ENCODE measurements at regions not wholly inside any gene's neighbourhood (a gene's known extent, or its start where the extent isn't known, plus 50 kb on each side); places are given as distances from the start of the nearest gene placed in this dataset.

DNA sequence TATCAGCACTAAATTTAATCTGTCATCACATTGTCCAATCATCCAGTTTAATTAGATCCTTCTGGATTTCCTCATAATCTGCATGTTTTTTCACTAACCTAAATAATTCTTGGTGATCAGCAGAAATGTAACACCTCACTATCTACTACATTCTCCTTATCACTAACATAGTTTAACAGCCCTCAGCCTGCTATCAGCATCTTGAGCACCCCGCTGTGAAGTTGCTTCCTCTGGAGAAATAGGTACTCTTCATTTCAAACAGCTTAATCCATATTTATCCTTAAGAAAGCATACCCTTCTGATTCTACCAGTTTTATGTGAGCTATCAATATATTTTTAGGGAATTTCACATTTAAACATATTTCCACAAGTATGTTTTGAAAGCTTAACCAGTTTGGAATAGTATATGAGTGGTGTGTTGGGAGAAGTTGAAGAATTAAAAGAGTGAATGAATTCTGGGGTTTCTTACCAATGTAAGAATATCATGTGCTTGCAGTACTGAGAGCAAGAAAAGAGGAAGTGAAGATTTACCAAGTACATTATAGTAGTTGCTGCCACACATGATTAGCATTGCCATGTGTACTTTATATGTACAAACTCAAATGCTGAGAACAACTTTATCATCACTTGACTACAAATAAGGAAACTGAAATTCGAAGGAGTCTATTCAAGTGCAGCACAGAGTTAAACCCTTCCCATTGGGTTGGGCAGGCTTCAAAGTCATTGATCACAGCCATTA, 771.1 kb upstream of the ADGRL4 start:
- Mint-ChIP-seq H3K4me3 (no peak overlapping the region), H3K36me3 (ENCODE audit: low read depth) (peaks cover 3% of the 10 kb centered on the region), H3K27ac (ENCODE audit: unreplicated experiment) (no peak overlapping the region), H3K27me3 (ENCODE audit: low read depth) (no peaks in the 10 kb centered on the region), H3K9me3 (peaks cover 4% of the 10 kb centered on the region), H3K4me1 (peaks cover 4% of the 10 kb centered on the region)
- DNase-seq (ENCODE audit: low read depth, low spot score) = no peak
- TF ChIP-seq, protein P1, sequence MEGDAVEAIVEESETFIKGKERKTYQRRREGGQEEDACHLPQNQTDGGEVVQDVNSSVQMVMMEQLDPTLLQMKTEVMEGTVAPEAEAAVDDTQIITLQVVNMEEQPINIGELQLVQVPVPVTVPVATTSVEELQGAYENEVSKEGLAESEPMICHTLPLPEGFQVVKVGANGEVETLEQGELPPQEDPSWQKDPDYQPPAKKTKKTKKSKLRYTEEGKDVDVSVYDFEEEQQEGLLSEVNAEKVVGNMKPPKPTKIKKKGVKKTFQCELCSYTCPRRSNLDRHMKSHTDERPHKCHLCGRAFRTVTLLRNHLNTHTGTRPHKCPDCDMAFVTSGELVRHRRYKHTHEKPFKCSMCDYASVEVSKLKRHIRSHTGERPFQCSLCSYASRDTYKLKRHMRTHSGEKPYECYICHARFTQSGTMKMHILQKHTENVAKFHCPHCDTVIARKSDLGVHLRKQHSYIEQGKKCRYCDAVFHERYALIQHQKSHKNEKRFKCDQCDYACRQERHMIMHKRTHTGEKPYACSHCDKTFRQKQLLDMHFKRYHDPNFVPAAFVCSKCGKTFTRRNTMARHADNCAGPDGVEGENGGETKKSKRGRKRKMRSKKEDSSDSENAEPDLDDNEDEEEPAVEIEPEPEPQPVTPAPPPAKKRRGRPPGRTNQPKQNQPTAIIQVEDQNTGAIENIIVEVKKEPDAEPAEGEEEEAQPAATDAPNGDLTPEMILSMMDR (conservative IDR thresholded peaks at IDR 0.05) = no peak

GRCh38 chr1:79775402-79775801, 768.9 kb upstream of the ADGRL4 start:
- no peak for DNase-seq (ENCODE audit: low read depth, low spot score)
- no peak overlapping the region for H3K27ac Mint-ChIP-seq (ENCODE audit: unreplicated experiment)
- TF ChIP-seq, protein P1 (conservative IDR thresholded peaks at IDR 0.05) = no peak
- peaks cover 4% of the 10 kb centered on the region for H3K4me1 Mint-ChIP-seq
- H3K4me3 Mint-ChIP-seq = no peak overlapping the region
- peaks cover 3% of the 10 kb centered on the region for H3K36me3 Mint-ChIP-seq (ENCODE audit: low read depth)
- peaks cover 4% of the 10 kb centered on the region for H3K9me3 Mint-ChIP-seq
- H3K27me3 Mint-ChIP-seq (ENCODE audit: low read depth) = no peaks in the 10 kb centered on the region

GRCh38 chr1:79773385-79773784, 766.9 kb upstream of the ADGRL4 start:
- no peak for DNase-seq (ENCODE audit: low read depth, low spot score)
- Mint-ChIP-seq H3K27ac (ENCODE audit: unreplicated experiment) (no peak overlapping the region), H3K27me3 (ENCODE audit: low read depth) (no peaks in the 10 kb centered on the region), H3K4me1 (no peaks in the 10 kb centered on the region), H3K4me3 (no peak overlapping the region), H3K36me3 (ENCODE audit: low read depth) (peaks cover 6% of the 10 kb centered on the region), H3K9me3 (peaks cover 6% of the 10 kb centered on the region)
- TF ChIP-seq, protein P1 (conservative IDR thresholded peaks at IDR 0.05) = no peak

DNA sequence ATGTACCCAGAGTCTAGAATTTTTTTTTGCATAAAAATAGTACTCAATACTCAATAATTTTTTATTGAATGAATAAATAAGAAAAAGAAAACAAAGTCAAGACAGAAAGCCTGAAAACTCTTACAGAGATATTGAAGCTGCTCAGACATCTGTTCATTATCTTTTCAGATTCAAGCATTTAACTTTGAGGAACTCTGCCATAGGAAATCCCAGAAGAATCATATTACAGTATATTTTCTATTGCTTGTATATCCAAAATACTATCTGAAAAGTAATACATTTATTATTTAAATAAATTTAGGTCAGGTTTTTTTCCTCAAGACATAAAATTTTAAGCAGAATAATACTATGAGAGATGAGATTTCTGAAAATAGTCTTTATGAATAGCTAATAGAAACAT, 755.9 kb upstream of the ADGRL4 start:
- H3K4me3 Mint-ChIP-seq = no peak overlapping the region

DNA sequence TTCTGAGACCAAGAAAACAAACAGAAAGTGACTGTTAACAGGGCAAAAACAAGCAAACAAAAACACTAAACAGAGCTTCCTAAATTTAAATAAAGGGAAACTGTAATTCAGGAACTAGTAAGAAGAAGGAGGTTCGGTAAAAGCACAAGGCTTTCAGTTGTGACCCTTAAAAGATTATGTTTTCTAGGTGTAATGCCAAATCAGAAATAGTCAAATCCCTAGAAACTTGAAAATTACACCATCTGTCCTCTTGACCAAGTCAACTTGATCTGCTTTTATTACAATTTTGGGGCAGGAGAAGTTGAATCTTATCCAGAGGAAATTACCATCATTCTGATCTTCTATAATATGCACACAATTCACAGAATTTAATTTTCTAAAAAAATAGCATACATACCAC, 754.0 kb upstream of the ADGRL4 start:
- H3K4me1 Mint-ChIP-seq = no peaks in the 10 kb centered on the region
- H3K9me3 Mint-ChIP-seq = peaks cover 11% of the 10 kb centered on the region
- no peaks in the 10 kb centered on the region for H3K27me3 Mint-ChIP-seq (ENCODE audit: low read depth)
- no peak overlapping the region for H3K27ac Mint-ChIP-seq (ENCODE audit: unreplicated experiment)
- TF ChIP-seq, protein P1 (conservative IDR thresholded peaks at IDR 0.05) = no peak
- DNase-seq (ENCODE audit: low read depth, low spot score) = no peak
- H3K4me3 Mint-ChIP-seq = no peak overlapping the region
- peaks cover 8% of the 10 kb centered on the region for H3K36me3 Mint-ChIP-seq (ENCODE audit: low read depth)

More for the DNA sequence above, 755.9 kb upstream of the ADGRL4 start:
- no peak for DNase-seq (ENCODE audit: low read depth, low spot score)
- Mint-ChIP-seq H3K36me3 (ENCODE audit: low read depth) (peaks cover 8% of the 10 kb centered on the region), H3K27ac (ENCODE audit: unreplicated experiment) (no peak overlapping the region), H3K9me3 (peaks cover 11% of the 10 kb centered on the region), H3K27me3 (ENCODE audit: low read depth) (no peaks in the 10 kb centered on the region), H3K4me1 (no peaks in the 10 kb centered on the region)
- TF ChIP-seq, protein P1 (conservative IDR thresholded peaks at IDR 0.05) = no peak
